Left lung (tissue), 4 donors: ENCODE measurements at regions not wholly inside any gene's neighbourhood (a gene's known extent, or its start where the extent isn't known, plus 50 kb on each side); places are given as distances from the start of the nearest gene placed in this dataset.

Experiments used
- ATAC-seq: fragments of 200-7000 bp; cut with Tn5 transposase; one replicate; pipeline ENCODE4 v1.9.1; 2020; ENCODE audit warnings: moderate library complexity
- DNase-seq, 4 donors: peaks; one replicate each; pipeline ENCODE4 v3.0.0-alpha.2; 2013 to 2020
- H3K27ac ChIP-seq, 2 donors: fragments of 200-600 bp; sonication (generic) in 1 of 2; one replicate each; pipeline versions ENCODE4 v1.5.0 to v1.8.0; 2020 to 2021
- H3K27me3 ChIP-seq, 2 donors: fragments of 200-600 bp; sonication (generic) in 1 of 2; one replicate each; pipeline versions ENCODE4 v1.5.0 to v1.8.0; 2020 to 2021
- H3K36me3 ChIP-seq, 2 donors: fragments of 200-600 bp; sonication (generic) in 1 of 2; one replicate each; pipeline versions ENCODE4 v1.5.0 to v1.8.0; 2020 to 2021
- H3K4me1 ChIP-seq, 2 donors: fragments of 200-600 bp; one replicate each; pipeline ENCODE4 v1.8.0; 2021
- H3K4me3 ChIP-seq, 2 donors: fragments of 200-600 bp; sonication (generic) in 1 of 2; one replicate each; pipeline versions ENCODE4 v1.5.0 to v1.8.0; 2020 to 2021; ENCODE audit warnings: mild to moderate bottlenecking in 1 of 2
- H3K9me3 ChIP-seq, 2 donors: fragments of 200-600 bp; sonication (generic) in 1 of 2; one replicate each; pipeline versions ENCODE4 v1.5.0 to v1.8.0; 2020 to 2021
- CTCF ChIP-seq, 2 donors: fragments of 200-600 bp; sonication (generic) in 1 of 2; IDR thresholded peaks; one replicate each; pipeline versions ENCODE4 v1.5.0 to v1.8.0; 2021; ENCODE audit warnings: antibody characterized with exemption in 2 of 2
- intact Hi-C, 2 donors: fragments of 100-400 bp; cut with DNase I; formaldehyde crosslinking; loops; one replicate each; pipeline versions ENCODE4 v1.11.2 to v1.14.2; 2022
- donor health status: DM: no; HTN: yes; CAD: no.
- donor health status: DM: no; HTN: no; CAD: no.

GRCh38 chr12:97758586-97758985, 296.0 kb downstream of the RMST start:
- no peaks in the 10 kb centered on the region for H3K36me3 ChIP-seq
- intact Hi-C loops: no loop called here
- no peaks in the 10 kb centered on the region for H3K27me3 ChIP-seq
- H3K4me3 ChIP-seq: no peak overlapping the region
- ATAC-seq (no peak), DNase-seq (no peak)
- TF ChIP-seq CTCF (IDR thresholded peaks at IDR 0.05): no peak
- H3K27ac ChIP-seq: peak overlapping the region in 1 of 2 donors; percentile 24
- H3K4me1 ChIP-seq: no peaks in the 10 kb centered on the region
- peaks cover 0 to 5% of the 10 kb centered on the region in 2 donors for H3K9me3 ChIP-seq

GRCh38 chr12:97760601-97761000, 298.0 kb downstream of the RMST start:
- intact Hi-C loops: no loop called here
- DNase-seq (no peak), ATAC-seq (no peak)
- Histone ChIP-seq H3K27me3 (no peaks in the 10 kb centered on the region), H3K36me3 (no peaks in the 10 kb centered on the region), H3K27ac (no peak overlapping the region), H3K9me3 (peaks cover 0 to 5% of the 10 kb centered on the region in 2 donors), H3K4me1 (no peaks in the 10 kb centered on the region), H3K4me3 (no peak overlapping the region)
- no peak for TF ChIP-seq CTCF (IDR thresholded peaks at IDR 0.05)

DNA sequence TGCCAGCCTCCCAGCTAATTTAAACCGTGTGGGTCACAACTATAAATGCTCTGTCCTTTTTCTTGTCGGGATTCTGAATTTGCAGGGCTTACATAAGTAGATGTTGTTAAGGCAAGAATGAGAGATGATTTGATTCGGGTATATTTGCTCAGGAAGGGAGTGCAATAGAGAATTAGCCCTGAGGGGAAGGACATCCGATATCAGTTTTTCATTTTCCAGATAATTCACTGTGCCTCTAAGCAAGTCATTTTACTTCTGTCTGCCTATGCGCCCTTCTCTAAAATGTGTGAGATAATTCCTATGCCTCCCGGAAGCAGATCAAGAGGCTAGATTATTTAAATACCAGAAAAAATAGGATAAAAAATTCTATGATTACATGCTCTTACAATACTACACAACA, 300.5 kb downstream of the RMST start:
- ATAC-seq (no peak), DNase-seq (no peak)
- Histone ChIP-seq H3K27ac (no peak overlapping the region), H3K4me3 (no peak overlapping the region), H3K36me3 (no peaks in the 10 kb centered on the region), H3K9me3 (peaks cover 0 to 5% of the 10 kb centered on the region in 2 donors), H3K27me3 (no peaks in the 10 kb centered on the region), H3K4me1 (no peaks in the 10 kb centered on the region)
- no peak for TF ChIP-seq CTCF (IDR thresholded peaks at IDR 0.05)
- intact Hi-C loops: no loop called here

- H3K27ac ChIP-seq: no peak overlapping the region
- H3K4me3 ChIP-seq: no peak overlapping the region
- intact Hi-C loops: no loop called here
- H3K36me3 ChIP-seq: no peaks in the 10 kb centered on the region
- H3K9me3 ChIP-seq: peaks cover 0 to 5% of the 10 kb centered on the region in 2 donors
- H3K27me3 ChIP-seq: no peaks in the 10 kb centered on the region
- no peaks in the 10 kb centered on the region for H3K4me1 ChIP-seq
- ATAC-seq: no peak
- TF ChIP-seq CTCF (IDR thresholded peaks at IDR 0.05): no peak
- DNase-seq: no peak
These were observed 302.1 kb downstream of the RMST start for GRCh38 chr12:97764700-97765099.

DNA sequence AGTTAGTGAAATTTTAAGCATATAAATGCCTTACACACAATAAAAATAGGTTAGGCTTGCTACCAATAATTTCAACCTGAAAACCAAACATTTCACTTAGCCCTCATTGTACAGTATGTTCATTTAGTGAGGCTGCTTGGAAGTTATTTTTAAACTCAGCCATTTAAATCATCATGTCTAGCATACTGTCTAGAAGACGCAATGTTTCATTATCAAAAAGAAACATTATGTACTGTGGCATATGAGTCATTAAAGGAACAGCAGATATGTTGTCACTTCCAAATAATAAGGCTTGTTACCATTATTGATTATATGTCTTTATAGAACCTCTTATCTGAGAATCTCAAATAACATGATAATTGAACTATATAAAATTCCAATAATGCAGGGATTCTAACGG, 304.7 kb downstream of the RMST start:
- Histone ChIP-seq H3K4me3 (no peak overlapping the region), H3K27ac (no peak overlapping the region), H3K9me3 (peaks cover 0 to 5% of the 10 kb centered on the region in 2 donors), H3K36me3 (no peaks in the 10 kb centered on the region), H3K27me3 (no peaks in the 10 kb centered on the region), H3K4me1 (no peaks in the 10 kb centered on the region)
- intact Hi-C loops: no loop called here
- no peak for ATAC-seq
- no peak for TF ChIP-seq CTCF (IDR thresholded peaks at IDR 0.05)
- no peak for DNase-seq
